CD4-positive, alpha-beta T cell treated with Interleukin-17A for 1 hour (primary cell): ENCODE measurements at regions not wholly inside any gene's neighbourhood (a gene's known extent, or its start where the extent isn't known, plus 50 kb on each side); places are given as distances from the start of the nearest gene placed in this dataset.
A peak's percentile ranks its signal among the peaks of the same experiment; 100 is the strongest.
"Not testable (repeated sequence)": the region's sequence is repeated elsewhere in the genome, so short reads cannot be mapped to it uniquely, and the experiment has no call there.

Experiments used
- DNase-seq: peaks from one replicate; pipeline ENCODE4 v3.0.0-alpha.2; 2020

DNA sequence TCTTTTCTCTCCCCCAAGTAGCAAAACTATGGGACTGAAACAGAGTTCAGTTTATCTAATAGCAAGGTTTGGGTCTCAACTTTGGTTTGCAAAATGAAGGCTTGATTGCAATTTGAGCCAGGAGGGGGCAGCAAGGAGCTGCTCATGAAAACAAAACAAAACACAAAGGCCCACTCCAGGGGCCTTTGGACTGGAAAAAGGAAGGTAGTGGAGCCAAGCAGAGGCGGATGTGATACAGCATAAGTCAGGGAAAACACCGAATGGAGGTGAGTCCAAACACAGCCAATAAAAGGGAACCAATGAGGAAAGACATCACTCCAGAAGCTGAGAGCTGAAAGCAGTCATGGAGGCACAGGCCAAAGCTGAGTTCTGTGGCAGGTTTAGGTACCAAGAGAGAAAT is 799.7 kb upstream of the ACVR2A start:
- peak; percentile 39 for DNase-seq

DNA sequence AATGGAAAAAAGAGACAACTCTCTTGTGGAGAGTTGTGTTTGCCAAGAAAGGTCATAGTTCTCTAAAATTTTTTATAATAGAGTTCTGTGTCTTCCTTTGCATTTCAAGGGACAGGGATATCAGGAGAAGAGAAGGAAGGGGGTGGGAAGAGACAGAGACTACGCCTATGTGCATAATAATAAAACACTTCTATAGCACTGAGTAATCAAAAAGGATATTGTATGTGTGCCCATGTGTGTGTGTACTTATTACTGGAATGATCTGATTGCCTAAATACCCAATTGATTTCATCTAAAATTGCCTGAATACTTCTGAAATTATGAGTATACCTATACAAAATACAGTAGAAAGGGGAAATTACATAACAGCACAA is 803.7 kb upstream of the ACVR2A start:
- no peak for DNase-seq

DNA sequence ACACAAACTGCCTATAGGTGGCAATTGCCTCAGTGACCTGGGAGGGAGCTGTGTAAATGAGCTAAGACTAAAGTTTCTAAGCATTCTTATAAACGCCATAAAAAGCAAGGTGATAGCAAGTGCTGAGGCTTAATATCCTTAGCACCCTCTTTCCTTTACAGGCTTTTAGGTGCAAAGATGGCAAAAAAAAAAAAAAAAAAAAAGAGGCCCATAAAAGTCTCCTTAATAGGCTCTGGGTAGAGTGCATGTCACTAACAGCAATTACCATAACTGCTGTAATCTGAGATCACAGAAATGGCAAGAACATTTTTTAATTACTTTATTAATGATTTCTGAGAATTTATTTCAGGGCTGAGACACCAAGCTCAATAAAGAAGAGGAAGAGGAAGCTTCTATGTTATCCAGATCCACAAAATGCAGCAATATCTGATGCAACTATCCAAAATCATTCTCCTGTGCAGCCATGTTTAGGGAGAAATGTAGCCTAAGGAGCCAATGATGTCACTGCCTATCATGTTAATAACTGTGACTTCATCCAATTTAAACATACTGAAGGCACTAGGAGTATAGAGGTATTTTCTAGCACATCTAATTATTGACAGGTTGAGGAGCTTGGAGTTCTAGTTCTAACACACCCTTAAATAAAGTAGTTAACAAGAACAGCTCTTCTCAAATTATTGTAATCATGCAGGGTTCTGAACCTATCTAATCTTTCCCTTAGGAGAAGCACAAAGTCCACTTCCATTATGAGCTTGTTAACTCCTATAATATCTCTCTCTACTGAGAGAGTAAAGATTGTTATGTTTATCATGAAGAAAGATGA is 804.3 kb upstream of the ACVR2A start:
- no peak for DNase-seq

DNA sequence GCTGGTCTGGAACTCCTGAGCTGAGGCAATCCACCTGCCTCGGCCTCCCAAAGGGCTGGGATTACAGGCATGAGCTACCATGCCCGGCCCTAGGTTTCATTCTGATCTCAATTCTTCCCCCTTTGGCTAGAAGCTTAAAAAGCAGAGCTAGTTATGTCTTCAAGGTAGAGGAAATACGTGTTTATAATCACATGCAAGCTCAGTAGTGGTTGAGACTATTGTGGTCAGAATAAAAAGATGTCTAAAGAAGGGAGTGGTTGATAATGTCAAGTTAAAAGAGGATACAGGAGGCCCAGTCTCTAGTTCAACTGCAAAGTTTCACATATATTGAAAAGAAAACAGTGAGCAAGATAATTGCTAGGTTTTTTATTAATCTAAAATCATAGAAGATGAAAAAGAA is 807.8 kb upstream of the ACVR2A start:
- DNase-seq = peak; percentile 2

DNA sequence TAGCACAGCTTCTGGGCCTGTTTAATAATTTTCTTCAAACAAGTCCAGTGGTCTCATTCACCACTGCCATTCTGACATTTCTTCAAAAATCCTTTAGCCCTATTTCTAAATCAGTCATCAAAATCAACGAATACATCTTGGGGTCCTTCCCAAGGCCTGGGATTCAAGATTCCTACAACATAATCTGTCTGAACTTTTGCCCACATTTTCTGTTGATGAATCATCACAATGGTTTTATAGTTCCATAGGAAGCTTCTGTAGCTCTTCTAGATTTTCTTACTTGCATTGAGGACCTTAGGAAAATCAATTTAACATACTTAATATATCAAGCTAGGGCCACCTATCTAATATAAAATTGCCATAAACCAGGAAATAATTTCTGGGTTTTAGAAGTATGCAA is 811.8 kb upstream of the ACVR2A start:
- no peak for DNase-seq

DNA sequence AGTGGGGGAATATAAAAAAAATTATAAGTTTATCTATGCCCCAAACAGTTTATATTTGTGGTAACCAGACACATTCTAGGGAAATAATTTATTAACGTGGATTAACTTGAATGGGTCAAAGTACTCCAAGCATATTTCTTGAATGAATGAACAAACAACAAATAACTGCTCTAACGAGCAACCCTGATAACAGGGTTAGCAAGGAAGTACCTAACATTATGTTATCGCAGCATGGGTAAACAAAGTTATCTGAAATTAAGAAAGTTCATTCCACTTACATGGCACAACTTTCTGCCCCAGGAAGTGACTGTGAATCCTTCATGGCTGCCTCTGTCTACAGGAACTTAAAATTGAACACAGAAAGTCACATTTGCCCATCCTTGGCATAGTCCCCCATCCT is 812.9 kb upstream of the ACVR2A start:
- DNase-seq = no peak

DNA sequence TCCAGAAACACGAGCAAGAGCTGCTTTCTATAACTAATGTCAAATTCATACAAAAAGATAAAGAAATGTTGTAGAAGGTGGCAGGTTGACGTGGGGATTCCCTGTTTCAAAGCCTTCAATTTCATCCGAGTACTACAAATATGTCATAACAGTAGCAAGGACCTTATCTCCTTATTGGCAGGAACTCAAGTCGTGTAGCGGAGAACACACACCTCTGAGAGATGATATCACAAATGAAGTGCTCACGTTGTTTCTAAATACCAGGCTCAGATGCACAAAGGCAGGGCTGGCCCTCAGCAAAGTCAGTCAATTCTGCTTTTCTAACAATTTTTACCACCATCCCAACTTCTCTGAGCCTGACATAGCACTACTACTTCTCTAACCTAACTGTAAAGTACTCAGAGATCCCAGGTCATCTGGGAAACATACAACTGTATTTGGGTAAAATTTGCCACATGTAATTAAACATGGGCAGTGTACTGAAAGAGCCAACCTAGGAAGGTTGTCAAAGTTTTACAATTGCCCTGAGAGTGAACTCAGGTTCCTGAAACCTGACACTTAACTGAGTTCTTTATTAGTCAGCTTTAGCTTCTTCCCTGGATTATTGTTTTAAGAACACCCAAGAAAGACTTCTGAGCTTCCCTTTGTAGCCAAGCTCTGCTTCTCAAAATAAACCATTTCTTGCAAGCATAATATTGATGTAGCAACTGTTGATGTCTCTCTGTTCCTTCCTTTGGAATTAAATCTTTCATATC is 813.7 kb upstream of the ACVR2A start:
- DNase-seq = no peak

DNA sequence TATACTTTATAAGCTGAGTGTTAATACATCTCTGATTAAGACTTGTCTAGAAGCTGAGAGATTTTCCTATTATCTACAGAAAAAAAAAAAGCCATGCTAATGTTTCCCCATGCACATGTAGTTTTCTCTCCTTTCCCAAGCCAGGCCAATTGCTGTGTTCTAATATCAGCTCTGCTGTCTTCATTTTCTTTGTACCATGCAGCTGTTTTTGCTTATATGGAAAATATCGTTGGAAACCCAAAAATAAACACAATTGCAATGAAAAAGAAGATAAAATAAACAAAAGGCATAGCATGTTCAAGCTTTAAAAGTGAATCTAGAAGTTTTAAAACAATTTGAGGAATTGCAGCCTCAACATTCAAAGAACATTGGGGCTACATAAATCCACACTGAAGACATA is 817.4 kb upstream of the ACVR2A start:
- no peak for DNase-seq

DNA sequence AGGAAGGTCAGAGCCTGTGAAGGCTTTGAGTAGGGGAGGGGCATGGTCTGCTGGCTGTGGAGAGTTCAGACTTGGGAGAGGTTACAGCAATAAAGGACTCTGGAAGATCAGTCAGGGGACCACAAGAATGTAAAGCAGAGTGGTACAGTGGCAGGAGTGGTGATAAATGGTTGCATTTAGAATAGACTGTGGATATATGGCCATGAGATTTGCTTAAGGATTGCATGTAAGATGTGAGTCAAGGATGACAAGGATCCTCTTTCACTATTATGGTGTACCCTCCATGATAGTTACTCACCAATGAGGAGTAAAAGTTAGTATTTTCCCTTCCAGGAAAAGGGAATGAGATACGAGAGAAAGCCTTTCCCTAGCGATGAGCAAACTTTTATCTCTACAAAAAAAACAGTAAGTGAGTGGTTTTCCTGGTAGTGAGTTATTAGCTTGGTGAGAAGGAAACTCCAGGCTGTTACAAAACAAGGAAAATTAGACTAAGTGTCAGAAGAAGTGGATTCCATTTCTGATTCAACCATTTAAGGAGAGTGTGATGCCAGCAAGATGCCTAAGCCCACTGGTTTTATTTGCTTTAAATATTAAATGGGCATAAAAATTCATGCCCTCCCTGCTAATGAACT is 818.0 kb upstream of the ACVR2A start:
- DNase-seq = no peak

DNA sequence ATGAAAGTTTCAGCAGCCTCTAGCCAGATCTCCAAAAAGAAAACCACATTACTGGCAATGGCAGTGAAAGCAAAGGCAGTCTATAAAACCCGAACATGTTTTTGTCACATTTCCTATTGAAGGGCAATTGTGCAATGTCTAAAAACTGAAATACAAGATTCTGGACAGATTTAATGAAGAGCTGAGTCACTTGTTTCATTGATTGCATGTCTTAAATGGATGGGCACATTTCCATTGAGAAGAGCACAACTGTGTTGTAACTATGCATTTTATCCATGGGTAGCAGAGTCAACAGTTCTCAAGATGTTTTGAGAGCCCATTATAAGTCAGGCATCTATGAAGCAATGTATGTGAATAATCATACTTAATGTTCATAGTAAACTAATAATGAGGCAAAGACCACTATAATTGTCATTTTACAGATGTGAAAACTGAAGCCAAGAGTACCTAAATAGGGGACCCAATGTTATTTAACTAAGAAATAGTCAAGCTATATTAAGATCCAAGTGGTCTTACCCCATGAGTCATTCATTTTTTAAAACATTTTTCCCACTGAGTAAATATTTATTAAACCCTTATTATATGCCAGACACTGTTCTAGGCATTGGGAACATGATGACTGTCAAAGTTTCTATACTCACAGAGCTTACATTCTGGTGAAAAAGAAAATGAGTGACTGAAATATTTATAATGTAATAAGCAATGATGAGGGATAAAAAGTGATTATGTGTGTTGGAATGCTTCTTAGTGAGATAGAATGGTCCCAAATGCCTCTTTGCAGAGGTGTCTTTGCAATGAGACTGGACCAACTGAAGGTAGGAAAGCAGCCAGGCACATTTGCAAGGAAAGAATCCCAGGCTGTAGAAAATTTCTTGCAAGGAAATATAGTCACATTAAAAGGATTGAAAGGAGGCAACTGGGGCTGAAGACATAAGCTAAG is 818.9 kb upstream of the ACVR2A start:
- DNase-seq = no peak

DNA sequence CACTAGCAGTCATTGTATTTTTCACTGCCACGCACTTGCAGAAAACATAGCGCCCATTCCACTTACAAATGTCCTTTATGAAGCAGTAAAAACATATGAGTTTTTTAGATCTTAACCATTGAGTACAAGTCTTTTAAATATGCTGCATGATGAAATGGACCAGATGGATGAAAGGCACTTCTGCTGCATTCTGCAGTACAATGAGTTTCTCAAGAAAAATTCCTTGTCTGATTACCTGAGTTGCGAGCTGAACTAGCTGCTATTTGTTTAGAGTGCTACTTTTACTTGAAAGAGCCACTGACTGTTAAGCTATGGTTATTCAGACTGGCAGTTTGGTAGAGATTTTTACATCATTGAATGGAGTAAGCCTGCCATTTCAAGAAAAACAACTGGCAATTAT is 825.5 kb upstream of the ACVR2A start:
- DNase-seq = no peak

DNA sequence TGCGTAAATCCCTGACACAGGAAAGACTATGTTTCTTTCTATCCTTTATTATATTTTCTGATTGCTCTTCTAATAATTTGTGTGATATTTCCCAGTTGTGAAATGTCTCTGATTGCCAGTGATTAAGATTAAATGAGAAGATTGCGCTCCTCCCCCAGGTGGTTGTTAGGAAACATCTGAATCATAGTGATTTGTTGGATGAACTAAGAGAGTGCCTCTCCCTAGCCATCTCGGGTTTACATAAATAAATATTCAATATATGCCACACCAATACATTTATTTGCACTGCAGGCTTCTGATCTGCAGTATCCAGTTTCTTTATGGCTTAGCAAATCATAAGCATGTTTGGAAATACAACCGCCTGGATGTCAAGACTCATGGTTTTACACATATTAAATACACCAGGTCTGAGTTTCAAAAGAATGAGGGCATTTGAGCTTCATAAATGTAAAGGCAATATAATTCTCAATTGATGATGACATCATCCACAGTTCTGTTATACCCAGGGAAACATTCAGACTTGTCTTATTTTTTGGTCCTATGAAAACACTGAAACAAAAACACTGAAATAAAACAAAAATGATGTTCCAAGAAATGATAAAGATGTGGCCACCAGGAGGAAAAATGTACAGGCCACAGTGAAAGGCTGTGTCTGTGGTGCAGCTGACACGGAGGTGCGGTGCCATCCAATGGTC is 826.7 kb upstream of the ACVR2A start:
- DNase-seq = no peak

DNA sequence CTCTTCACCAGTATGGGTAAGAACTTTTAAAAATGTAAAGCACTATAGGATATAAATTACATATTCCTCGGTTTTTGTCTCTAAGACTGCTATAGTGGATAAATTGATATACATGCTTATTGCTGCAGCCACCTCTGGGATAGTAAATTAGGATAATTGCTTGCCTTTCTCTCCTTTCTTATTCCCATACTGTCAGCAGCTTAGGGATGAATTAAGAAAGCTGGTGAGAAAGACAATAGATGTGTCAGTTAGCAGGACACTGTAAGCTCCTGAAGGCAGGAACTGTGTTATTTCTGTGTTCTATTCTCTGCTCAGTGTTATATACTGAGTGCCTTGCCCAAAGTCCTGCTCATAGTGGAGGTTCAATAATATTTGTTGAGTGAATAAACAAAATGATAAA is 828.6 kb upstream of the ACVR2A start:
- no peak for DNase-seq

DNA sequence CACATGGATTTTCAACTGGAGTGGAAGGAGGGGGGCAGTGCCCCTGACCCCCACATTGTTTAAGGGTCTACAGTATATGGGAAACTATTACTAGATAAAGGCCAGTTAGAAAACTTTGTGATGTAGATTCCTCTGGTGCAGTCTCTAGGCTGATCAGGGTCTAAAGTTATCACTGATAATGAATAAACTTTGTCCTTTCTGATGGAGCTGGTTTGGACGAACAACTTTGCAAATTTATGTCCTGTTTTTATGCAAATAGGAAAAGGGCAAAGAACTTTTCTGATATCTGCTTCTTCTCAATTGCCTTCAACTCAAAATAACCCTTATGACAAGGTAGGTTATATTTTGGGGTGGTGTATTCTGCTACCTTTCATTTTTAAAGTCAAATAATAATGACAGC is 829.2 kb upstream of the ACVR2A start:
- no peak for DNase-seq

DNA sequence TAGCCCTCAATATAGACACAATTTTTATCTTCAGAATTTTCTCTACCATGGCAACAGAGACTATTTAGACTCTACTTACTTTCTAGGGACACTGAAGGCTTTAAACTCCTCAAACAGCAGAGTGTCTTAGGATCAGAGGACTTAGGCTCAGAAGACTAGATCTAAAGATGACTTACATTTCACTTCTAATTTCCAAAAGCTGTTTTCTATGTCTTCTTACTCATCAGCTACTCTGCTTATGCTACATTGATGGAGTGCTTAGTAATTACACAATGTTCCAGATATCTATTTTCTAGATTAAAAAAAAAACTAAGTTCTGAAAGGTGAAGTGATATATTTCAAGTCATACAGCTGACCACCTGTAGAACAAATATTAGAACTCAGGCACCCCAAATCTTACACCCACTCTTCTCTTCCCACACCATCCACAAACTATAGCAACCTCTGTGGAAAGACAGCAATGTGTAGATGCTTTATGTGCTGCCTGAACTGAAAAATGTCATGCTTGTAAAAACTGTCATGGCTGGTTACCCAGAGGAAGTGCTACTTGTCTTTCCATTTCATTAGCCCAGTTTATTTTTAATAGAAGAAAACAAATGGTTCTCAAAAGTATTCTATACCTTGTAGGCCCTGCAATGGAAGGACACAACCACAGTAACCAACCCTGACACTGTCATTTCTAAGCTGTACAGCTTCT is 831.0 kb upstream of the ACVR2A start:
- DNase-seq = no peak

DNA sequence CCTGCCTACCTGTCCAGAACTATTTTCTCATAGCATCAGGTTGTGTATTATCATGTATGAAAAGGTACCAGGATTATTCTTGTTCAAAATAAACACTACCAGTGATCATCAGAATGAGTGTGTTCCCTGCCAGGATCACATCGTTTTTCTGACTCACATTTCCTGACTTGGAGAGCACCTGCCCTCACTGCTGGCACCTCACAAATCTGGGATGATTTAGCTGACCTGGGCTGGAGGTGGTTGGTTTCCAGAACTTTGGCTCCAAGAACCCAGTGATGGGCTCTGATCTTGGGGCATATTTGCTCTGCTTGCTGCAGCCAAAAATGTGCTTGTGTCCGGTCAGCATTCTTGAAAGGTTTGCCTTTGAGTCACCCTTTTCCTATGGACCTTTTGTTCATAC is 836.3 kb upstream of the ACVR2A start:
- DNase-seq = no peak

DNA sequence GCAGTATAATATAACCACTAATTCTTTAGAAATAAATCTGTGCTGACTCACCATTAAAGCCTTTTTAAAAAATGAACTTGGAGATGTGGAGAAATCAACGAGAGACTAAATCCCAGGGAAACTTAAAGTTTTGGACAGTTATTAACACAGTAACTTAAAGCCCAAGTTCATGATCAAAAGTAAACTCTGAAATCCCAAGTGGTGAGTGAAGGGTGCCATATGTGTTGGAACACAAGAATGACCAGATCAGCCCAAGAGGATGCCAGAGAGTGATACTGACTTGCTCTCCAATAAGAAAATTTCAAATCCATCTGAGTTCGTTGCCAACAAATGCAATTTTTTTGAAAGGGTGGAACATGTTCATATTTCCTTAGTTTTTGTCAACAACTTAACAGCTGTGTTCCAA is 838.1 kb upstream of the ACVR2A start:
- DNase-seq = no peak

DNA sequence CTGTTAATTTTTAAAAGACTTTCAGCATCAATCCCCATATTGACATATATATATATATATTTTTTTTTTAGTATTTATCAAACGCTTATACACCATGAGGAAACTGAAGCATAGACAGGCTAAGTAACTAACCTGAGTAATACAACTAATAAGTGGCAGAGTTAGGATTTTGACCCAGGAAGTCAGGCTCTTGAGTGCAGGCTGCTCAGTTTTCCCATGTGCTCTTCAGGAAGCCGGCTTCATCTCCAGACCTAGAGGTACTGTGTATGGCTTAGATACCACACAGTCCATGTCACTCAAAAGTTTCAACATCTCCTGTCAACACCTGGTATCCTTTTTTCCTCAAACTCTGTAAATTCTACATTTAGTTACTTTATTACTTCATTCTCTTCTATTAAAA is 841.7 kb upstream of the ACVR2A start:
- no peak for DNase-seq

DNA sequence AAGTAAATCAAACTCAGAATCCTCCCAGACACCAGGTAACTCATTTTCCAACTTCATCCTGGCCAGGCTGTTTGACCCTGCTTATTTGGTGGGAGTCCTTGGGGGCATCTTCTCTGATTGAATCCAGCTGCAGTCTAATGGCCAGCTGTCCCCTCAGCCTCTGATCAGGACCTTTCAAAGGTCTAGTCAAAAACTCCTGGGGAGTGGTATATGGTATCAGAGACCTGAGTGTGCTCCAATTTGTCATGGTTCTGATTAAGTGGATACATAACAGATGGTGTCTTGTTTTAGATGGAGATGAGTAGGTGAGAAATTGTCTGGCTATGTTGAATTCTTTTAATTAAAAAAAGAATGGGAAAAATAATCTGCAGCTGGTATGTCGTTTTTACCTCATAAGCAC is 842.6 kb upstream of the ACVR2A start:
- no peak for DNase-seq

DNA sequence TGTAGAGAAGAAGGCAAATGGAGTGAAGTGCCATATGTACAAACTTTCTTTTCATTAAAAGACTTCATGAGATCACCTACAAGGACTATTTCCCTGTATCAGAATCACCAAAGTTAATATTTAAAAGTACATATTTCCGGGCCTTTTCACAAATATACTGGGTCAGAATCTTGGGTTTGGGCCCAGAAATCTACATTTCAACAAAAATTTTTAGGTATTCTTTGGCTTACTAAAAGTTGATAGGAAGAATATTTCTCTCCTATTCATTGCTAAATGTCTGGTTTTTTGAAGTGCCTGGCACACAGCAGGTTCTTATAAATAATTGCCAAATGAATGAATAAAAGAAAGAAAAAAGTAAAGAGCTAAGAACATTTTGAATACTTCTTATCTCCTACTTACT is 843.8 kb upstream of the ACVR2A start:
- no peak for DNase-seq

DNA sequence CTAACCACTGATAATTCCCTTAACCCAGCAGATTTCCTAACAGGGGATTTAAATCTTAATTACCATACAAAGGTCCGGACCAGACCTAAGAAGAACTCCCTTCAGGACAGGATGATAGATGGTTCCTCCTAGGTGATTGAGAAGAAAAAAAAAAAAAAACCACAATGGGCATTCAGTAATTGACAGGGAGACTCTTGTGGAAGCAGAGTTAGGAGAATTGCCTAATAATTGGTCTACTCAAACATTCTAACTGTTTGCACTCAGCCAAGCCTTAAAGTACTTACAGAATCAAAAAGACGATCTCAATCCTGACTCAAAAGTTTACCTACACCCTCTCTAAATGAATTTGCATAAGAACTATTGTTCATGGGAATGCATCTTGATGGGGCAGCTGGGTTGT is 844.7 kb upstream of the ACVR2A start:
- DNase-seq = not testable (repeated sequence)

DNA sequence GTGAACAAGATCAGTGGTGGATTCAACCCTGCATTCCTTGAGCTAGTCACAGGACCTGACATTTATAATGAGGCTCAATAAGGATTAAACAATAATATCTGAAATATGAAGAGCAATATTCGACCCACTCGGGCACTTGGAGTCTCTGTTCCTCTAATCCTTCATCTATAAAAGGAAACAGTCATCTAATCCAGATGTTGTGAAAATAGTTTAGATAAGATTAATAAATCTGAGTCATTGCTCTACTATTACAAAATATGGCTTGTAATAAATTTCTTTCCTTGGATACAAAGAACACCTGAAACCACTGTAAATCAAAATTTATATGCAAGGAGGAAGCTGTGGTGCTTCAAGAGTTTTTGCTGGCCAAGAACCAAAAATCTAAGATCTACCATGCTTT is 846.9 kb upstream of the ACVR2A start:
- no peak for DNase-seq
